ENCODE measurements at regions not wholly inside any gene's neighbourhood (a gene's known extent, or its start where the extent isn't known, plus 50 kb on each side); places are given as distances from the start of the nearest gene placed in this dataset.
"Not testable (repeated sequence)": the region's sequence is repeated elsewhere in the genome, so short reads cannot be mapped to it uniquely, and the experiment has no call there.

DNA sequence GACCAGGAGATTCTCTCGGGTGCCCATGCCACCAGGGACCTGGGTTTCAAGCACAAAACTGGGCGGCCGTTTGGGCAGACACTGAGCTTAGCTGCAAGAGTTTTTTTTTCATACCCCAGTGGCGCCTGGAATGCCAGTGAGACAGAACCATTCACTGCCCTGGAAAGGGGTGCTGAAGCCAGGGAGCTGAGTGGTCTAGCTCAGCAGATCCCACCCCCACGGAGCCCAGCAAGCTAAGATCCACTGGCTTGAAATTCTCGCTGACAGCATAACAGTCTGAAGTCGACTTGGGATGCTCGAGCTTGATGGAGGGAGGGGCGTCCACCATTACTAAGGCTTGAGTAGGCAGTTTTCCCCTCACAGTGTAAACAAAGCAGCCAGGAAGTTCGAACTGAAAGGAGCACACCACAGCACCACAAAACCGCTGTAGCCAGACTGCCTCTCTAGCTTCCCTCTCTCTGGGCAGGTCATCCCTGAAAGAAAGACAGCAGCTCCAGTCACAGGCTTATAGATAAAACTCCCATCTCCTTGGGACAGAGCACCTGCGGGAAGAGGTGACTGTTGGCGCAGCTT lies 157.7 kb downstream of the GIPC2 start:
- H3K36me3 Mint-ChIP-seq; H3K4me1 Mint-ChIP-seq (ENCODE audit: low read depth); H3K9me3 Mint-ChIP-seq; intact Hi-C loops (cut with micrococcal nuclease); DNase-seq; CTCF ChIA-PET; H3K4me3 Mint-ChIP-seq; POLR2A ChIA-PET; H3K27ac Mint-ChIP-seq: not testable (repeated sequence)
- peaks cover 11% of the 10 kb centered on the region for H3K27me3 Mint-ChIP-seq

GRCh38 chr1:78210175-78210574 lies 164.4 kb downstream of the GIPC2 start:
- ChIA-PET POLR2A (no interaction called here), CTCF (no interaction called here)
- intact Hi-C loops (cut with micrococcal nuclease): no loop called here
- Mint-ChIP-seq H3K9me3 (peaks cover 5% of the 10 kb centered on the region), H3K36me3 (no peaks in the 10 kb centered on the region), H3K27me3 (peaks cover 6% of the 10 kb centered on the region), H3K27ac (no peak overlapping the region), H3K4me3 (no peak overlapping the region), H3K4me1 (ENCODE audit: low read depth) (no peaks in the 10 kb centered on the region)
- no peak for DNase-seq

- intact Hi-C loops (cut with micrococcal nuclease): no loop called here
- H3K27me3 Mint-ChIP-seq: peaks cover 3% of the 10 kb centered on the region
- DNase-seq: no peak
- no peaks in the 10 kb centered on the region for H3K4me1 Mint-ChIP-seq (ENCODE audit: low read depth)
- peaks cover 5% of the 10 kb centered on the region for H3K9me3 Mint-ChIP-seq
- CTCF ChIA-PET: no interaction called here
- no peaks in the 10 kb centered on the region for H3K36me3 Mint-ChIP-seq
- POLR2A ChIA-PET: no interaction called here
- H3K27ac Mint-ChIP-seq: no peak overlapping the region
- no peak overlapping the region for H3K4me3 Mint-ChIP-seq
These were observed 165.8 kb downstream of the GIPC2 start for GRCh38 chr1:78211483-78212092.

GRCh38 chr1:78214334-78214733 lies 168.6 kb downstream of the GIPC2 start:
- Mint-ChIP-seq H3K27ac (no peak overlapping the region), H3K9me3 (peaks cover 5% of the 10 kb centered on the region), H3K27me3 (peaks cover 3% of the 10 kb centered on the region), H3K4me3 (no peak overlapping the region), H3K36me3 (no peaks in the 10 kb centered on the region), H3K4me1 (ENCODE audit: low read depth) (no peaks in the 10 kb centered on the region)
- ChIA-PET POLR2A (no interaction called here), CTCF (no interaction called here)
- DNase-seq: no peak
- intact Hi-C loops (cut with micrococcal nuclease): no loop called here

DNA sequence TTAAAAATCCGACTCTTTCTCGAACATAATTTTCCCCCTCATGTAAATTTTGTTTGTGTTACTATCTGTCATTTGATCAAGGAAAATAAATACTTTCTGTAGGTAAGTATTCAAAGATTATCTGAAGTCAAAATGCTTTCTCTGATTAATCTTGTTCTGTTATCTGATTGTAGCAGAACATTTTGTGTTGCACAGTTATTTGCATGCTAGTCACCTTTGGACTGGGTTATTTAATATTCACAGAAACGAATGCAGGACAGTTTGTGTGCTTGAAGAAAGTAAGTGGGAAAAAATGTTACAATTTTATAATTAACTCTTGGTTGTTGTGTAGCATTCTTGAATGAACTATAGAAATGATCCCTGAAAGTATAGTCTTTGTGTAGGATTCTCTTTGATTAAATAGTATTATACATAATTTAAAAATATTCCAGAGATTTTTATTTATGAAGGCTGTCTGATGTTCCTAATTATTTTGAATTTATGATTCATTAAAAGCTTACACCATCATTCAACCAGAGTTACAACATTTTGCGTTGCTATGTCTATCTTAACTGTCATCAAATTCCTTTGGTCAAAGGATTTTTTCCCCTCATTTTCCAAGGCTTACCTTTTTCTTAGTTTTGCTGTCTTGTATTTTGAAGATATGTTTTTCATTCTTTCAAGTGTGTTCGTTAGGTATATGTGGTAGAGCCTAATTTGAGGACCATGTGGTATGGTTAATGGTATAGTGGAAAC lies 176.6 kb downstream of the GIPC2 start:
- Mint-ChIP-seq H3K36me3 (no peaks in the 10 kb centered on the region), H3K4me1 (ENCODE audit: low read depth) (no peaks in the 10 kb centered on the region)
- POLR2A ChIA-PET: no interaction called here

DNA sequence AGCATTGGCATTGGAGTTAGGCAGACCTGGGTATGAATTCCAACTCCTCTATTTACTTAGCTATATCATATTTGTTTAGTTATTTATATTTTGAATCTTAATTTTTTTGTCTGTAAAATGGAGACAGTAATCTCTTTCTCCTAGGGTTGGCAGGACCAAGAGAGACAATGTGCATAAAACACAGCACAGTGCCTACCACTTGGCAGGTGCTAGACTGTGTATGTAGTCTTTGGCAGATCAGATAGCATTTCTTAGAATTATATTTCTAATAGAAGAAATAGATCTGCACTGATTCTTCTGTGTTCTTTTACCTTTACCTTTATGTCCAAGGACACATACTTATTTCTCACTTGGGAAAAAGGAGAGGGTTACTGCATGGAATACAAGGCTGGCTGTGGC lies 177.2 kb downstream of the GIPC2 start:
- intact Hi-C loops (cut with micrococcal nuclease): no loop called here
- CTCF ChIA-PET: no interaction called here
- no peaks in the 10 kb centered on the region for H3K36me3 Mint-ChIP-seq
- H3K4me3 Mint-ChIP-seq: no peak overlapping the region
- no peak overlapping the region for H3K27ac Mint-ChIP-seq
- no peak for DNase-seq
- no peaks in the 10 kb centered on the region for H3K4me1 Mint-ChIP-seq (ENCODE audit: low read depth)
- no peaks in the 10 kb centered on the region for H3K27me3 Mint-ChIP-seq
- POLR2A ChIA-PET: no interaction called here
- no peaks in the 10 kb centered on the region for H3K9me3 Mint-ChIP-seq

More for the DNA sequence above, 176.6 kb downstream of the GIPC2 start:
- intact Hi-C loops (cut with micrococcal nuclease): no loop called here
- no peak for DNase-seq
- CTCF ChIA-PET: no interaction called here
- H3K27me3 Mint-ChIP-seq: no peaks in the 10 kb centered on the region
- no peak overlapping the region for H3K27ac Mint-ChIP-seq
- no peak overlapping the region for H3K4me3 Mint-ChIP-seq
- no peaks in the 10 kb centered on the region for H3K9me3 Mint-ChIP-seq

GRCh38 chr1:78223417-78224215 lies 177.8 kb downstream of the GIPC2 start:
- Mint-ChIP-seq H3K27ac (no peak overlapping the region), H3K4me3 (no peak overlapping the region), H3K36me3 (no peaks in the 10 kb centered on the region), H3K27me3 (no peaks in the 10 kb centered on the region), H3K4me1 (ENCODE audit: low read depth) (no peaks in the 10 kb centered on the region), H3K9me3 (no peaks in the 10 kb centered on the region)
- ChIA-PET CTCF (no interaction called here), POLR2A (no interaction called here)
- intact Hi-C loops (cut with micrococcal nuclease): no loop called here
- no peak for DNase-seq

GRCh38 chr1:78224246-78224785 lies 178.6 kb downstream of the GIPC2 start:
- H3K27ac Mint-ChIP-seq: no peak overlapping the region
- CTCF ChIA-PET: no interaction called here
- no peaks in the 10 kb centered on the region for H3K9me3 Mint-ChIP-seq
- no peaks in the 10 kb centered on the region for H3K4me1 Mint-ChIP-seq (ENCODE audit: low read depth)
- POLR2A ChIA-PET: no interaction called here
- no peak for DNase-seq
- no peaks in the 10 kb centered on the region for H3K27me3 Mint-ChIP-seq
- H3K4me3 Mint-ChIP-seq: no peak overlapping the region
- H3K36me3 Mint-ChIP-seq: no peaks in the 10 kb centered on the region
- intact Hi-C loops (cut with micrococcal nuclease): no loop called here

GRCh38 chr1:78224861-78225552 lies 179.2 kb downstream of the GIPC2 start:
- POLR2A ChIA-PET: no interaction called here
- no peaks in the 10 kb centered on the region for H3K36me3 Mint-ChIP-seq
- DNase-seq: no peak
- H3K27ac Mint-ChIP-seq: no peak overlapping the region
- H3K27me3 Mint-ChIP-seq: no peaks in the 10 kb centered on the region
- CTCF ChIA-PET: no interaction called here
- intact Hi-C loops (cut with micrococcal nuclease): no loop called here
- H3K4me1 Mint-ChIP-seq (ENCODE audit: low read depth): no peaks in the 10 kb centered on the region
- no peaks in the 10 kb centered on the region for H3K9me3 Mint-ChIP-seq
- no peak overlapping the region for H3K4me3 Mint-ChIP-seq

DNA sequence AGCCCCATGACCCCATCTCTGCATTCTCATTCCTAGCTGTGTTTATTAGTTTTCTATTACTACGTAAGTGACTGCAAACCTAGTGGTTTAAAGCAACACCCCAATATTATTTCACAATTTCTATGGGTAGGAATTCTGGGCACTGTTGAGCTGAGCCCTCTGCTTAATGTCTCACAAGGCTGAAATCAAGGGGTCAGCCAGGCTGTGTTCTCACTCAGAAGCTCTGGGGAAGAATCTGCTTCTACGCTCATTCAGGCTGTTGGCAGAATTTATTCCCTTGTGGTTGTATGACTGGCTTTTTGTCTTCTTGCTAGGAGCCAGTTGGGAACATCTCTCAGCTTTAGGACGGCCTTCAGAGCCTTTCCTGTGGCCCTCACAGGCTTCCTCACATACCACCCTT lies 181.0 kb downstream of the GIPC2 start:
- H3K27me3 Mint-ChIP-seq: no peaks in the 10 kb centered on the region
- ChIA-PET CTCF (no interaction called here), POLR2A (no interaction called here)
- no peaks in the 10 kb centered on the region for H3K9me3 Mint-ChIP-seq
- no peak overlapping the region for H3K4me3 Mint-ChIP-seq
- DNase-seq: no peak
- no peaks in the 10 kb centered on the region for H3K4me1 Mint-ChIP-seq (ENCODE audit: low read depth)
- no peak overlapping the region for H3K27ac Mint-ChIP-seq
- intact Hi-C loops (cut with micrococcal nuclease): no loop called here
- H3K36me3 Mint-ChIP-seq: no peaks in the 10 kb centered on the region

GRCh38 chr1:78227705-78228635 lies 182.2 kb downstream of the GIPC2 start:
- H3K27me3 Mint-ChIP-seq: no peaks in the 10 kb centered on the region
- no peak overlapping the region for H3K4me3 Mint-ChIP-seq
- ChIA-PET POLR2A (no interaction called here), CTCF (no interaction called here)
- H3K4me1 Mint-ChIP-seq (ENCODE audit: low read depth): no peaks in the 10 kb centered on the region
- intact Hi-C loops (cut with micrococcal nuclease): no loop called here
- no peaks in the 10 kb centered on the region for H3K9me3 Mint-ChIP-seq
- no peaks in the 10 kb centered on the region for H3K36me3 Mint-ChIP-seq
- H3K27ac Mint-ChIP-seq: no peak overlapping the region
- DNase-seq: no peak

Data from activated CD4-positive, alpha-beta memory T cell treated with anti-CD3 and anti-CD28 coated beads for 36 hours (primary cell).